AG08396 (cell line): ENCODE measurements at regions not wholly inside any gene's neighbourhood (a gene's known extent, or its start where the extent isn't known, plus 50 kb on each side); places are given as distances from the start of the nearest gene placed in this dataset.
"Not testable (repeated sequence)": the region's sequence is repeated elsewhere in the genome, so short reads cannot be mapped to it uniquely, and the experiment has no call there.

Experiments
- DNase-seq: peaks from one replicate; pipeline ENCODE4 v3.0.0; 2012; ENCODE audit warnings: low spot score, mixed read lengths

DNA sequence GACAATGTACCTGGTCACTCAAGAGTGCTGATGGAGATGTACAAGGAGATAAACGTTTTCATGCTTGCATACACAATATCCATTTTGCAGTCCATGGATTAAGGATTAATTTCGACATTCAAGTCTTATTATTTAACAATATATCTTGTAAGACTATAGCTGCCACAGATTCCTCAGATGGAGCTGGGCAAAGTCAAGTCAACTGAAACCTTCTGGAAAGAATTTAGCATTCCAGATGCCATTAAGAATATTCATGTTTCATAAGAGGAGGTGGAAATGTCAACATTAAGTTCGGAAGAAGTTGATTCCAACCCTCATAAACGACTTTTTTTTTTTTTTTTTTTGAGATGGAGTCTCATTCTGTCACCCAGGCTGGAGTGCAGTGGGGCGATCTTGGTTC is 126.0 kb downstream of the SHANK2 start:
- not testable (repeated sequence) for DNase-seq

DNA sequence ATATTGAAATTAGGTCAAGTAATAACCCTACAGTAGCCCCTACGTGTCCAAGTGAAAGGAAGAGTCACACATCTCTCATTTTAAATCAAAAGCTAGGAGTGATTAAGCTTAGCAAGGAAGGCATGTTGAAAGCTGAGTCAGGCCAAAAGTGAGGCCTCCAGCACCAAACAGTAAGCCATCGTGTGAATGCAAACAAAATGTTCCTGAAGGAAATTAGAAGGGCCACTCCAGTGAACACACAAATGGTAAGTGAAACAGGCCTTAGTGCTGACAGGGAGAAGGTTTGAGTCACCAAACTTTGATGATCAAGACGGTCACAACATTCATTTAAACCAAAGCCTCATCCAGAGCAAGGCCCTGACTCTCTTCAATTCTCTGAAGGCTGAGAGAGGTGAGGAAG is 127.2 kb downstream of the SHANK2 start:
- DNase-seq = no peak

DNA sequence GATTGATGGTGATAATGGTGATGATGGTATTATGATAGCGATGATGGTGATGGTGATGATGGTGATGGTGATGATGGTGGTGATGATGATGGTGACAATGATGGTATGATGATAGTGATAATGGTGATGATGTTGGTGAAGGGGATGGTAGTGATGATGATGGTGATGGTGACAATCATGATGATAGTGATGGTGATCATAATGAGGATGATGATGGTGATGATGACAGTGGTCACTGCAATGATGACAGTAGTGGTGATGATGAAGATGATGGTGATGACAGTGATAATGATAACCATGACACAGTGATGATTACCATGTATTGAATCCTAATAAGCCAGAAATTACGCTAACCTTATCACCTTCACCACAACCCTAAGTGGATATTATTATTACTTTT is 128.2 kb downstream of the SHANK2 start:
- DNase-seq = no peak

DNA sequence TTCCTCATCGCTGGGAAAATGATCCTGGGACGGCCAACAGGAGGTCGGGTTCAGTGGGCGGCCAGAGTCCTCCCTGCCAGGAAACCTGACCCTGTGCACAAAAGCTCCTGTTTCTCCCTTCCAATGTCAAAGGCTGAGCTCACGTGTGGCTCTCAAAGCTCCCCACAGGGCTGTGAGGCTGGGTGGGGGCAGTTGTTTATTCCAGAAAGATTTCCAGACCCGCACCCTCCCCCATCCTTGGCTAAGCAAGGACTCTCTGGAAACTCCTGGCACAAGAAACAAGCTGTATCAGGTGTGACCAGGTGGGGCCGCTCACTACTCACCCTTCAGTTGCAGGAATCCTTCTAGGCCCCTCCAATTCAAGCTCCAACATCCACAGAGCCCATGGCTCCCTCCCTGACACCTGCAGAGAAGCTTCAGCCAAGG is 131.9 kb downstream of the SHANK2 start:
- no peak for DNase-seq

DNA sequence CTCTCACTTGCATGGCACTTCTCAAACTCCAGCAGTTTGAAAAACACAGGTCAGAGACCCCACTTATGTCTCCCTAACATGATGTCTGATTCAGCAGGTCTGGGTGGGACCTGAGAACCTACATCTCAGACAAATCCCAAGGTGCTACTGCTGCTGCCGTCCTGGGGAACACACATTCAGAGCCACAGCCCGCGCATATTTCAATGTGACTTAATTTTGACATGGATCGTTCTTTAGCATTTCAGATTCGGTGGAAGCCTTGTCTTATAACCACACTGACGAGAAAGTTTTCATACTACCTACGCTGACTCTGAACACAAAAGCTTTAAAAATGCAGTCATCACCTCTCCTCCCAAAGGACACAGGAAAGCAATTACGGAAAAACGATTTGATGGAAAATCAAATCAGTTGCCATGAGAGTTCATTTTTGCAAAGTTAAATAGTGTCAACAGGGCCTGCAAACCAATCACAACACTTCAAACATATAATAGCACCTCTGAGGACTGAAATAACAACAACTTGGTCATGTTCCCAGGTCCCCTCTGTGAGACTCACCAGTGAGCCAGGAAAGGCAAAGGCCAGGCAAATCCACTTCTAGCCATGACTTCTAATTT is 132.6 kb downstream of the SHANK2 start:
- DNase-seq = no peak

DNA sequence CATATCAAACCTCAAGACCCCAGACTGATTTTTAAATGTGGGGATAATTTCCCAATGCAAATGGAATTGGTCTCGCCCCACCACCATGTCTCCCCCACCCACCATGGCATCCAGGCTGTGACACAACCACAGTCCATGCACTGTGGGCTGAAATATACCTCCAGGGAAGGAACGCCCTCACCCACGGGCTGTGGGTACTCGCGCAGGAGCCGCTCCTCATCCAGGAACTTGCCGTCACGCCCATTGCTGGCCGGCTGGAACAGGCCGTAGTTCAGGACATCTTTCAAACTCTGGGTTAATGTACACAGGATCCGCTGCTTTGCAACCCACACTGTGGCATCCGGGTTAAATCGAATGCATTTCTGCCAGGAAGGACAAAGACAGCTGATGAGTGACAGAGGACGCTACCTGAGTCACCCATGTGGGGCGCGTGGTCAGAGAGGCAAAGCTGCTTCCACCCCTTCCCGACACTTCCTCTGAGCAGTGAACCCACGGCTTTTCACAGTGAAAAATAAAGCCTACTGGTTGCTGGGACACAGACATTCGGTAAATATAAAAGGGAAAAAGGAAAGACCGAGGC is 133.6 kb downstream of the SHANK2 start:
- DNase-seq = no peak

DNA sequence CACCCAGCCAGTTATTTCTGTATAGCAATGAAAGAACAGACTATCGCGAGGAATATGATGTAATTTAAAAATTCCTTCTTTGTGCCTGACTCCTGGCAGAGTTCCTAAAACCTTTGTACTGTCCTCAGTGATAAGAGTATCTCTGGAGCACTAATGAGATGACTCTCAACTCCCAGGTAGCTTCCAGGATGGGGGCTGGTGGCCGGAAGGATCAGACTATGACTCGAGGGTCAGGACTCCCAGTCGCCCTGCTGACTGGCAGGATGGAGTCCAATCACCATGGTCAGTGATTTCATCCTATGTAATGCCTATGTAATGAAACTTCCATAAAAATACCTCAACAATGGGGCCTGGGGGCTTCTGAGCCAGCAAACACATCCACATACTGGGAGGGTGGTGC is 135.1 kb downstream of the SHANK2 start:
- no peak for DNase-seq

DNA sequence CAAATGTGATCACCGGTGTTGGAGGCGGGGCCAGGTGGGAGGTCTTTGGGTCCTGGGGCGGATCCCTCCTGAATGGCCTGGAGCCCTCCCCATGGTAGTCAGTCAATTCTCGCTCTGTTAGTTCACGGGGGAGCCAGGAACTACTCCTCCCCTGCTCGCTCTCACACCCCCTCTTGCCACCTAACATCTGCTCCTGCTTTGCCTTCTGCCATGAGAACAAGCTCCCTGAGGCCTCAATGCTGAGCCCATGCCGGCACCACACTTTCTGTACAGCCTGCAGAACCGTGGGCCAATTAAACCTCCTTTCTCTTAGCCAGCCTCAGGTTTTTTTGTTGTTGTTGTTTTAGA is 135.7 kb downstream of the SHANK2 start:
- no peak for DNase-seq

DNA sequence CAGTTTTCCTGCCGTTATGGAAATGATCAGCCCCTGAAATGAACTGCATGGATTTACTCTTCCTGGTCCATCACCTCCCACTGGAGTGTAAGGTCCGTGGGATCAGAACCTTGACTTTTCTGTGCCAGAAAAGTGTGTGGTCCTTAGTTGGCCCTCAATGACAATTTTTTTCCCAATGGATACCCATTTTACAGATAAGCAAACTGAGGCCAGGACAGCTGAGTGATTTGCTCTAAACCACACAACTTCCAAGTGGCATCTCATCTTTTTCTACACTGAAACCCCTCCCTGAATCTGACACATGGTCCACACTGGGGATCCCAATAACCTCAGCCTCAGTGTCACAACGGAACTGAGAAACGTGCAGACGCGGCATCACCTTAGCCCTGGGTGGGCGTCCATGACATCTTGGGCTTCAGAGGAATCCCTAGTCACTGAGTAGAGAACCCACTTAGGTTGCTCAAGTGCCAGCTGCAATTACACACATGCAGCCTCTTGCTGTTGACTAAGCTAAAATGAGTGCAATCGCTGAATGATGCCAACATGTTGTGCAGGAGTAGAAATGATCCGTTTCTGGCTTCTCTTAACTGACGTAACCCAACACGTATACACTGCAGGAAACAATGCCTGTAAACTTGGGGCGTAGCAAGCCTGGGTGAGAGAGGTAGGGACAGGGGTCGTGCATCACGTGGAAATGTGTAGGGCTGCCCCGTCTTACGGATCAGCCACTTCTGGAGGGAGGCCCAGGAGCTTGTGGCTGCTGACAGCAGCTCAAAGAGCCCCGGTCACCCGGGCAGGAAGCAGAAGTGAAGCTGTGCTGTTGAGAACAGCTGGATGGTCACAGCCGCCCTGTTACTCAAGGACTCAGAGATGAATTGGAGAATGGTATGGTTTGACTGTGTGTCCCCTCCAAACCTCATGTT is 136.3 kb downstream of the SHANK2 start:
- no peak for DNase-seq

DNA sequence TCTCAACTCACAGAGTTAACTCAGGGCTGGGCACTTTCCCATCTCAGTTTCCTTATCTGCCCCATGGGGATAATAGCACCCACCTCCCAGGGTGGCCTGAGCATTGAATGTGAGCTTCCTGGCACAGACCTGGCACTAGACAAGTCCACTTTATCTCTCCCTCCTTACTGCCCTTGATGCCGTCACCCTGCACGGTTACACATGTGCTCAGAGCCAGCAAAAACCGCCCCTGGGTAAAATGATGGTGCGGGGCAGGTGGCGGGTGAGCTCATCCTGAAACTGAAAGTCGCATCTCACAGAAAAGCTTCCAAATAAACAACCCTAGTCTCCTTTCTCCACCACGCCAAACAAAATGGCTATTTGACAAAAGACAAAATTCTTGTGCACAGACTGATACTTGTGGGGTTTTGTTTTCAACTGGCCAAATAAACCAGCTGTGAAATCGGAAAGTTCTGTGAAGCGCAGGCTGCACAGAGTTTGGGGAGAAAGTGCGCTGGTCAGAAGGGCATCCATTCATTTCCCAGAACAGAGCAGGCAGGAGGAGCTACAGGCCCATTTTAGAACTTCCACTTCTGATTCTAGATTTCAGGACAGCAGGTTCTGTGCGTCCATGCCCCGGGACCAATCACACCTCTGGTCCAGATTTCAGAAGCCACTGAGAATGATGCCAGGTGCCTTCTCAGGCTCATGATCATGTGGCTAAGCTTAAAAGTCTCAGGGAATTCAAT is 138.1 kb downstream of the SHANK2 start:
- DNase-seq = no peak

DNA sequence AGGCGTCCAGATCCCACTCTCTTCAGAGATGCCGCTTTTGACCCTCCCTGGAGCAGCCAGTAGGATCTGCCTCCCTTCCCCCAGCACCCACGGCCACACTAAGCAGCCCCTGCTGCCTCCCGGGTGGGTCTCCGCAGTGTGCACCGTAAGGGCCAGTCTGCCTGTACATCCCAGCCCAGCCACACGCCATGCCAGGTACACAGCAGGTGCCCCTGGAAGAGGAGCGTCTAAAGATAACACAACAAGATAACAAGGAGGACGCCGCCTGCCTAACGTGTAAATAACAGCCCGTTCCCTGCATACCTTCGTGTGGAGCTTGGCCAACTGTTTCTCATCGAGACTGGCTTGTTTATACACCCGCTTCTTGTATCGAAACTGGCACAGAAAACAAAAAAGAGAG is 139.4 kb downstream of the SHANK2 start:
- DNase-seq = no peak

DNA sequence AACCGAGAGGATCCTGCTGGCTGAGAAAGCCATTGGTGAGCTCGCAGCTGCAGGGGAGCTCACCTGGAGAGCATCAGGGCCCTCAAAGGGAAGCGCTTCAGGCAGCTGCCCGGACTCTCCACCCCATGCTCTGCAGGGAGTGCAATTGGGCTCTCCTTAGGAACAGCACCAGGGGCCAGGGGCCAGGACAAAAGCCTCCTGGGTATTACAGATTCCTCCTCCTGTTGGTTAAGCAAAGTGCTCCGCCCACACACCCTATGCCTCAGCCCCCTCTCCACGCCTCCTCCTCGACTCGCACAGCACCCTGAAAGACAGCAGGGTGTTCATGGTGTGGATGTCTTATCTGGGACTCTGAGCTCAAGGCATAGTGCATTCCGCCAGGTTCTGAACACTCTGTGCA is 139.9 kb downstream of the SHANK2 start:
- no peak for DNase-seq

DNA sequence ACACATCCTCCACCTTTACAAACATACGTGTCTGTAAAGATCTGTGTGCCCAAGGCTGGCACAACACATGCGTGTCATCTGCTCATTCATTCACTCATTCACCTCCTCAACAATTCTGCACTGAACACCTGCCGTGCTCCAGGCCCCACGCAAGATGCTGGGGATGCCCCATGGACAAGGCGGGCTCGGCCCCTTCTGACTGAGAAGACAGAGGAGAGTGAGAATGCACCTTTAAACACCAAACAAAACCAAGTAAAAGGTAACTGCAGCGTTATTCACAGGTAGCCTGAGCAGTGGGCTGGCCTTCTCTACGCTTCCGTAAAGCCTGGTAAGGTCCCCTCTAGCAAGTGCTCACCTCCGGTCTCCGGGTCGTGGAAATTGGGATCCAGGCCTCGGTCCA is 142.8 kb downstream of the SHANK2 start:
- no peak for DNase-seq

DNA sequence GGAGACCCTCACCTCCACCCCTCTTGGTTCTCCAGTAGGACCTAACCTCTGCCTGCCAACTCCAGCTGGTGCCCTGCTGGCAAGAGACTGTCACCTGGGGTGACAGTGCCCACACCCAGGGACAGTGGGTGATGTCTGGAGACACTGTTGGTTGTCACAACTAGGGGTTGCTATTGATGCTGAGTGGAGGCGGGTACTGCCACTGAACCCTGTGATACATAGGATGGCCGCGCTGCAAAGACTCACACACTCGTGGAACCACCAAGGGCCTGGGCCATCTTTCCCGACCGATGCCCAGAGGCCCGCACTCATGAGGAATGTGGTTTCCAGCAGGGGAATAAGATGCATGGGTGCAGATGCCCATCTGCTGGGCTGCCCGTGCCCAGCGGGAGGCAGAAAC is 143.2 kb downstream of the SHANK2 start:
- no peak for DNase-seq

DNA sequence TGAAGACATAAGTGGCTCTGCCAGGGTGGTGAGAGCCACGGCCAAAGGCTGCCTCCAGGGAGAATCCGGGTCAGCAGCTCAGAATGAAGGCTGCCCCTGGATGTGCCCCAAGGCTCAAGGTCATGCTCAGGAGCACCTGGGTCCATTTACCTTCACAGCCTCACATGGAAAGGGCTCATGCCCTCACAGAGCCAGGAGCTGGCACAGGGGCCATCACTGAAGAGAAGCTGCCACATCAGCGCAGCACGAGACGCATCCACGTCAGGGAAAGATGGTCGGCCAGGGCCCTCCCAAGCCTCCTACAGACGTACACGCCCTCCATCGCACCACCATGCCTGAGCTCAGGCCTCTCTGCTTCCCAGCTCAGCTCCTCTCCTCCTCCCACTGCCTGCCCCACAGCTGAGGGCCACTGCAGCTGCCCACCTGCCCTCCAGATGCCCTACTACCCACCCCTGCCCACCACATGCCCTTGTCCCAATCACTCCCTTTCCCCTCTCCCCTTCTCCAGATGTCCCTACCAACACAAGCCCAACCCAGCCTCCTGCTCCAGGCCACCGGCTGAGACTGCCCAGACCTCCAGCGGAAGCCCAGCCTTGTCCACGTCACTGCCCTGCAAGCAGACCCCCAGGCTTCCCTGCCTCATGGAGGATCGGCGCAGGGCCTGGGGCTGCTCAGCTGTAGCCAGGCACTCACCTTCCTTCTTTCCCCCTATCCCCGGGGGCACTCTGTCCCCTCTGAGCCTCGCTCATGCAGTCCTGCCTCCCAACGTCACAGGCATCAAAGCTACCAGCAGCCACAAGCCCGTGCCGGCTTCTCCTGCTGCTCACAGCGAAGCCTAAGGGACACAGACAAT is 144.1 kb downstream of the SHANK2 start:
- no peak for DNase-seq

DNA sequence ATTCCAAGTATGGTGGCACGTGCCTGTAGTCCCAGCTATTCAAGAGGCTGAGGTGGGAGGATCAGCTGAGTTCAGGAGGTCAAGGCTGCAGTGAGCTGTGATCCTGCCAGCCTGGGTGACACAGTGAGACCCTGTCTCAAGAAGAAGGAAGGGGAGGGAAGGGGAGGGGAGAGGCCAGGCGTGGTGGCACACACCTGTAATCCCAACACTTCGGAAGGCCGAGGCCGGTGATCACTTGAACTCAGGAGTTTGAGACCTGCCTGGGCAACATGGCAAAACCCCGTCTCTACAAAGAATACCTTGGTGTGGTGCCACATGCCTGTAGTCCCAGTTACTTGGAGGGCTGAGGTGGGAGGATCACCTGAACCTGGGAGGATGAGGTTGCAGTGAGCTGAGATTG is 145.7 kb downstream of the SHANK2 start:
- no peak for DNase-seq

DNA sequence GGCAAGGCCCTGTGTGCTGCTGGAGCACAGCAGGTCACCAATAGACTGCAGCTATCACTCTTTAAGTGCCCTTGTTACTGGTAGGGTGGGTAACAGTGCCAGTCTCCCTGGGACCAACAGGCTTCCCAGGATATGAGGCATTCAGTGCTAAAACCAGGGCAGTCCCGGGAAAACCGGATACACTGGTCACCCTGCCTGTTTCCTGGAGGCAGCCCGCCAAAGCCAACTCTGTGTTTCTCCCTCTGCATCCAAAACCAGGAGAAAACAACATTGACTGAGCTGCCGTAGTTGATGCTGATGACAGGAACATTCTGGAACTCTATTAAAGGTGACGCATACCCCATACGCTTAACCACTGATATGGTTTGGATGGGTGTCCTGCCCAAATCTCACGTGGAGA is 149.1 kb downstream of the SHANK2 start:
- DNase-seq = no peak

DNA sequence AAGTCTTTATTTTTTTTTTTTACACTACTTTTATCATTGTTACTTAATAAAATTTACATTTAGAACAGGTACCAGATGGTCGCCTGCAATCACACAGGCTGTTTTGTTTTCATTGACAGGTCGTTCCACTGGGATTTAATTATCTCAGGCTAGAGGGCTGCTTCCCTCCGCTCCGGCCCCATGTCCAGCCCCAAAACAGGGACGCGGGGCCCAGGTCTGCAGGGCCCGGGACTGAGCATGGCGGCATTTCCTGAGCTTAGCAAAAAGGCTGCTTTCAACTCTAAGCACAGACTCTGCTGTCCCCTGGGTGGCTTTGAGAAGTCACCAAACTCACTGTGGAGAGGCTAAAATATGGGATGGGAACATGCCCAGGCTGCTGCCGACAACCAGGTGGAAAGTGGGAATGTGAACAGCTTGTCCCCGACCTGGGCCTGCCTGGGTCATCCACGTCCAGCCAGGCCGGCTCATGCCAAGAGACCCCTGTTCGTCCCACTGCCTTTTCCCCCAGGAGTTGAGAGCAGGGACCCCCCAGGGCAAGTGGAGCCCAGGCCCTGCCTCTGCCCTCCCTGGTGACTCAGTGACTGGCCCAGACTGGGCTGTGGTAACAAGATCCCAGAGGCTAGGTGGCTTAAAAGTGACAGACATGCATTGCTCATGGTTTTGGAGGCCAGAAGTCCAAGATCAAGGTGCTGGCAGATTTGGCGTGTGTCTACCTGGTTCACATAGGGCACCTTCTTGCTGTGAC is 150.0 kb downstream of the SHANK2 start:
- no peak for DNase-seq

DNA sequence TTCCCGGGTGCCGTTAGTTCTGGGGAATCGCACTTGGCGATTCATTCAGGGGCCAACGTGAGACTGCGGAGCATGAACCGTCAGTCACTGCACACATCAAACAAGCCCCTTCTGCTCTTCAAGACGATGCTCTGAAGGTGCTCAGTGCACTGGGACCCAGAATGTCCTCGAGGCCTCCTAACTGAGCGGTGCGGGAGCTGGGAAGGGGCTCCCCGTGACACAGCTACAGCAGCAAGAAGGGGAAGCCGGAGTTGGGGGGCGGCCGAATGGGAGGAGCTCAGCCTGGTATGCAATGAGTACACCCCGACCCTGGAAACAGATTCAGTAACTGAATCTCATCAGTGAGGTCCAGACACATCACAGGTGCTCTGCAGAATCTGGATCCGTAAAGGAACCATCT is 150.8 kb downstream of the SHANK2 start:
- DNase-seq = no peak

DNA sequence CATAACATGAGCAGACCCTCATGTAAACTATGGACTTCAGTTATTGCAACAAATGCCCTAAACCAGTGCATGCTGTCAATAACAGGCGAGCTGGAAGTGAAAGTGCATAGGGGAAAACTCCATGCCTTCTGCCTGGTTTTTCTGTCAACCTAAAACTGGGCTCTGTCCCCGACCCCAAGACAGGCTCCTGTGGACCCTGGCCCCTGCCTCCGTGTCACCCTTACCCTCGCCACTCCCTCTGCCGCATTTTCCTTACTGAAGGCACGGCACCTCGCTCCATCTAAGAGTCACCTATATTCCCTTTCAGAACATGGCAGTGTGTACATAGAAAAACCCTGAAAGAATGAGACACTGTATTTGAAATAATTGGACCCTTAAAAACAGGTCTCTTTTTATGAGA is 151.3 kb downstream of the SHANK2 start:
- no peak for DNase-seq

DNA sequence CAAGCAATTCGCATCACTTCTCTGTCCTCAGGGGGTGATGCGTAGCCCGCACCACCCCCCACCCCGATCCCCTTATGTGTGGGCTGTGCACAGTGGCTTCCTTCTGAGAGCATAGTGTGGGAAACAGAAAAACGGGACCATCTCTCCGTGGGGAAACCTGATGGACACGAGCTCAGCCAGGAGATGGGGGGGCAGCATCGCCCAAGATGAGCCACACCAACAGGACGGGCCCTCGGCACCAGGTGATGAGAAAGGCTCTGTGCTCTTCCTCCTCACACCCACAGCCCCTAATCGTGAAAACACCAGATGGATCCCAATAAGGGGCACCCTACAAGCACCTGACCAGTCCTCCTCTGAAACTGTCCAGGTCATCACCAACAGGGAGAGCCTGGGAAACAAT is 153.6 kb downstream of the SHANK2 start:
- DNase-seq = no peak
